ENCODE measurements at regions not wholly inside any gene's neighbourhood (a gene's known extent, or its start where the extent isn't known, plus 50 kb on each side); places are given as distances from the start of the nearest gene placed in this dataset.

DNA sequence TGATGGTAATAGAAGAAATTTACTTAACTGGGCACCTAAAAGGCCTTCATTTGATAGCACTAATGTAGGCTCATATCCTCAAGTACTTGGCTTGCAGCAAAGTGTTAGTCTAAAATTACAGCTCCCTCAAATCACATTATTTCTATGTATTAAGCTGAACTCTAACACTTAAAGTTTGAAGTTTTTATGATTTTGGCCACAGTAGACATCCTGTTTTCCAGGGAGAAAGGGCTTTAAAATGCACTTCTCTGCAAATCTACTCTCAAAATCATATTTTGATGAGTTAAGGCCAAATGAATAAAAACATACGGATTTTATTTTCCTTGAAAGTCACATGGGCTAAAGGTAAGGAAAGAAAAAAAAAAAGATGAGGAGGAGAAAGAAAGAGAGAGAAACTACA is 575.5 kb downstream of the PLPP3 start:
- H3K4me1 Mint-ChIP-seq = no peaks in the 10 kb centered on the region
- peaks cover 4% of the 10 kb centered on the region for H3K9me3 Mint-ChIP-seq (ENCODE audit: low read depth)
- H3K36me3 Mint-ChIP-seq = no peaks in the 10 kb centered on the region
- H3K4me3 Mint-ChIP-seq = no peak overlapping the region
- no peak for ATAC-seq
- no peak overlapping the region for H3K27ac Mint-ChIP-seq
- no peak for DNase-seq
- no peaks in the 10 kb centered on the region for H3K27me3 Mint-ChIP-seq
- CTCF ChIA-PET = interaction anchor here (1.0 kb wide), 1 partner anchor 33 kb away, joined by 3 read pairs; no protein-coding TSS in a partner anchor

DNA sequence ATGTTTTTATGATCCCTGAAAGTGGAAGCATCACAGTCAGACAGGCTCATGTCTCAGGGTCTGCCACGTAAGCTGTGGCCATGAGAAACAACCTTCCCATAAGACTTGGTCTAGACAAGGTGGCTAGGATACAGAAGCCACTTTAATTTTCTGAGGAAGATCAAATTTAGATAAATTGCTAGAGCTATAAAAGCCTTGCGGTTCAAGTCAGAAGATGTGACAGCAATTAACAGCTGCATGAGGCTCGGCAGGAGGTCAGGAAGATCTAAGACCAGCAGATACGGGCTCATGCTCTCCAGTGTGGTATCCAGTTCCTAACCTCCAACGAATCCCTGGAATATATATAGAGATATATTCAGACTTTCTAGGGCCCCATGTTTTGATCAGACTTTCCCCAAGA is 577.1 kb downstream of the PLPP3 start:
- Mint-ChIP-seq H3K36me3 (no peaks in the 10 kb centered on the region), H3K4me1 (no peaks in the 10 kb centered on the region), H3K9me3 (ENCODE audit: low read depth) (peaks cover 4% of the 10 kb centered on the region), H3K27me3 (no peaks in the 10 kb centered on the region), H3K4me3 (no peak overlapping the region), H3K27ac (no peak overlapping the region)
- ATAC-seq (no peak), DNase-seq (no peak)
- CTCF ChIA-PET = no interaction called here

DNA sequence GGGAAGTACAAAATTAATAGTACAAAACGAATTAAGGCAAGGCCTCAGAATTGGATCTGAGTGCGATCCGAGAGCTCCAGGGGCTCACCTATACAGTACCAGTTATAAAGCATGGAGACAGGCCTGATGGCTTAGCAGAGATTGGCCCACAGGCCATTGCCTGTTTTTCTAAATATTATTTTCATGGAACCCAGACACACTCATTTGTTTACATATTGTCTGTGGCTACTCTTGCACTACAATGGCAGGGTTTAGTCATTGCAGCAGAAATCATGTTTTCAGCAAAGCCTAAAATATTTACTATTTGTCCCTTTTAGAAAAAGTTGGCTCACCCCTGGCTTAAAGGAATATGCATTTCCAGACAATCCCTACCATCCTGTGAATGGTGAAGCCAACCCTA is 578.9 kb downstream of the PLPP3 start:
- Mint-ChIP-seq H3K4me3 (no peak overlapping the region), H3K9me3 (ENCODE audit: low read depth) (no peaks in the 10 kb centered on the region), H3K4me1 (no peaks in the 10 kb centered on the region), H3K27ac (no peak overlapping the region), H3K36me3 (no peaks in the 10 kb centered on the region), H3K27me3 (no peaks in the 10 kb centered on the region)
- no peak for ATAC-seq
- no peak for DNase-seq
- CTCF ChIA-PET = no interaction called here

DNA sequence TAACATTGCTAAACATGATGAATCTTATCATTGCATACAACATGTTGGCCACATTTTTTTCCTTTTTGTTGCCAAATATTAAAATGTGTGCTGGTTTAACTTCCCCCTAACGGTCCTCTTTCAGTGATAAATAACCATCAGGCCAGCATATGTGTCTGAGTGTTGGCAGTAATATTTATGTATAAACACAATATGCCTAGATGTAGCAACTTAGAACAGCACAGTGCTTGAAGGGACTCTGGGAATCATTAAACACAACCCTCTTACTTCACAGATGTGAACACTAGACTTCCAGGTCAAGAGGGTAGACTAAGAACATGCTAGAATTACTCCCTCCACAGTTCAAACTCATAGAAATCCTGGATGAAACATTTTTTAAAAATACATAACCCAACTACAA is 581.8 kb downstream of the PLPP3 start:
- no peak for DNase-seq

DNA sequence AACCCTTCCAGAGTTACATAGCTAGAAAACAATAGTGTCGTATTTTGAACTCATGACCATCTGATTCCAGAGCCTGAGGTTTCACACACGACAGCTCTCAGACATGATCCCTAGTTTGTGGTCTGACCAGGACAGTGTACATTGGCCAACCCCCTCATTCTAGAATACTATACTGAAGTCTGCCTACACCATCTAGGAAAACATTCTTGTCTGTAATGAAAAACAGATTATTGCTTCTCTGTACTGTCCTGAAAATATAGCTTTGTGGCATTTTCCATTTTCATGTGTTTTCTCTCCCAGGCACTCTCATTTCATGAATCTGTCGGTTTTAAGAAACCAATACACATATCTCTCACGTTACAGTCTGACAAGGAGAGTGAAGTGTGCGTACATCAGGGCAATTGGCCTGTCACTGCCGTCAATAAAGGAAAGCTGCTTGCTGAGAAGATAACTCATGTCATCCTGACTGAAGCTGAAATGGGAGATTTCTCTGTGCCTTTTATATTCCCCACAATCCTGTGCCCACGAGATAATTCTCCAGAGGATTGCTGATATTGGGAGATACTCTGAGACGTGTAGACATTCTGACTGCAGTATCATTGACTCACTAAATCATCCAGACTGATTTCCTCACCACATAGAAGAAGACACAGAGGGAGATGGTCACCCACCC is 585.6 kb downstream of the PLPP3 start:
- no peak for ATAC-seq

More for the DNA sequence above, 581.8 kb downstream of the PLPP3 start:
- Mint-ChIP-seq H3K27ac (no peak overlapping the region), H3K36me3 (no peaks in the 10 kb centered on the region), H3K27me3 (no peaks in the 10 kb centered on the region), H3K4me3 (no peak overlapping the region), H3K4me1 (no peaks in the 10 kb centered on the region), H3K9me3 (ENCODE audit: low read depth) (peaks cover 4% of the 10 kb centered on the region)
- ATAC-seq = no peak
- CTCF ChIA-PET = no interaction called here

DNA sequence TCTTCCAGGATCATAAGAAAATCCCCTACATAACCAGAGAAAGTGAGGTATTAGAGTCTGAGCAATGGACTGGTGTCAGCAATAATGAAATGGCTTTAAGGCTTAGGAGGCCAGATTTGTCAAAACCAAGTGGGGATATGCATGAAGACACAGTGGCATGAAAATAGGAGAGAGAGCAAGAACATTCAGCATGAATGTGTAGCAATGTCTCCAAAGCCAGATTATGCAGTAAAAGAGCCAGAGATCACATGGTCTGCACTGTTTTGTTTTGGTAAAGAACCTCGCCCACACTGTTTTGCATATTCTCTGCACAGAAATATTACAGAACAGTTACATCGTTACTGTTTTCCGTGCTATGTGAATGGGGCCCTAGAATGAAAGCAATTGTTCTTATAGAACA is 589.4 kb downstream of the PLPP3 start:
- CTCF ChIA-PET = no interaction called here
- H3K4me3 Mint-ChIP-seq = no peak overlapping the region
- peaks cover 2% of the 10 kb centered on the region for H3K9me3 Mint-ChIP-seq (ENCODE audit: low read depth)
- no peaks in the 10 kb centered on the region for H3K4me1 Mint-ChIP-seq
- H3K27me3 Mint-ChIP-seq = no peaks in the 10 kb centered on the region
- no peak overlapping the region for H3K27ac Mint-ChIP-seq
- ATAC-seq = no peak
- DNase-seq = no peak
- no peaks in the 10 kb centered on the region for H3K36me3 Mint-ChIP-seq

More for the DNA sequence above, 585.6 kb downstream of the PLPP3 start:
- CTCF ChIA-PET = no interaction called here
- no peaks in the 10 kb centered on the region for H3K4me1 Mint-ChIP-seq
- peaks cover 4% of the 10 kb centered on the region for H3K9me3 Mint-ChIP-seq (ENCODE audit: low read depth)
- no peak for DNase-seq
- no peaks in the 10 kb centered on the region for H3K36me3 Mint-ChIP-seq
- no peaks in the 10 kb centered on the region for H3K27me3 Mint-ChIP-seq
- H3K4me3 Mint-ChIP-seq = no peak overlapping the region
- no peak overlapping the region for H3K27ac Mint-ChIP-seq

DNA sequence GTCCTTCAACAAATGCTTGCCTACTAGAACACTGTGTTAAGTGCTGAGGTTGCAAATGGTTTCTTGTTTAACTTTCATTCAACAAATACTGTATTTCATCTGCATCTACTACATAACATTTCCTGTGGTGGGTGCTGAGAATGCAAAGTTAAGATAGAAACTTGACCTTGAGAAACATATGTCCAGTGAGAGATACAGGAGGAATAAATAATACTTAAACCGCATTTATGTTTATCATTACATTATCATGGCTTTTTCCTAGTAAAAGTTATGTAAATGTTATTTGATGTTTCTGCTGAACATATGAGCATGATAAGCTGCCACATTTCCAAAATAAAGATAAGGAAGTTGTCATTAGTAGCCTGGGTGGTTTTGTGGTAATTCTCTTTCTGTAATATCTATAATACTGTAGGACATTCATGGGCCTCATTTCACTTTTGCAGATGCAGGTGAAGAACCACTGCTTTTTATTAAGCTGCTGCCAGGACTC is 590.4 kb downstream of the PLPP3 start:
- H3K4me1 Mint-ChIP-seq = no peaks in the 10 kb centered on the region
- no peaks in the 10 kb centered on the region for H3K27me3 Mint-ChIP-seq
- DNase-seq = no peak
- H3K27ac Mint-ChIP-seq = no peak overlapping the region
- CTCF ChIA-PET = no interaction called here
- no peaks in the 10 kb centered on the region for H3K36me3 Mint-ChIP-seq
- peaks cover 2% of the 10 kb centered on the region for H3K9me3 Mint-ChIP-seq (ENCODE audit: low read depth)
- H3K4me3 Mint-ChIP-seq = no peak overlapping the region
- no peak for ATAC-seq

DNA sequence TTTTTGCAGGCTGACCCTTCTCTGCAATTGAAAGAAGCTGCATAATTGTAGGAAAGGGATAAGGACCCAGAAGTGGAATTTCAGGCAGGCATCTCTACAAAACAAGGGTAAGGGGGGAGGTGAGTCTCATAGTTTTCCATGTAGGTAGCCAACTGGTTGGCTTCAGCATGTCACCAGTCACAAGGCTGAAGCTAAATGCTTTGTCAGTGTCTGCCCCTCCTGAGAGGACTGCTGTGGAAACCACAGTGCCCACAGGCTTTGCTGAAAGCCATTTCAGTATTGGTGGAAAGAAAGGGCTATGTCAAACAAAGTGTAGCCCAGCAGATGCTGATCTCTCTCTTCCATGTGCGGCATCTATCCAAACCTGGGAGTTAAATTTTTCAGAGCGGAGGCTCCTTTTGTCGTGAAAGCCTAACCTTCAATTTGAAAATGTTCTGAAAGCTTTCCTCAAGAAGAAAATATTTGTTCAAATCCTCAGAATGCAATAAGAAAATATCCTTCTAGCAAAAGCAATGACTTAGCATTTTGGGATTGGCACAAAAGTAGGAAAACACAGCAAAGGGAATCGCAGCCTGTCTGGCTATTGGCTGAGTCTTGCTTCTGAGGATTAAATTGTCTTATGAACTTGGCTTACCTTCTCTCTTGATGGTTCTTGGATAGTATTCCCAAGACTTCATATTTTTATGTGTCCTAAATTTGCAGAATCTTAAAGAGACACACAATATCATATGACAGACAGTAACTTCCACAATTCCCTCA is 591.7 kb downstream of the PLPP3 start:
- Mint-ChIP-seq H3K27ac (no peak overlapping the region), H3K9me3 (ENCODE audit: low read depth) (no peaks in the 10 kb centered on the region), H3K4me1 (no peaks in the 10 kb centered on the region), H3K27me3 (no peaks in the 10 kb centered on the region), H3K36me3 (no peaks in the 10 kb centered on the region), H3K4me3 (no peak overlapping the region)
- CTCF ChIA-PET = no interaction called here
- ATAC-seq (no peak), DNase-seq (no peak)

DNA sequence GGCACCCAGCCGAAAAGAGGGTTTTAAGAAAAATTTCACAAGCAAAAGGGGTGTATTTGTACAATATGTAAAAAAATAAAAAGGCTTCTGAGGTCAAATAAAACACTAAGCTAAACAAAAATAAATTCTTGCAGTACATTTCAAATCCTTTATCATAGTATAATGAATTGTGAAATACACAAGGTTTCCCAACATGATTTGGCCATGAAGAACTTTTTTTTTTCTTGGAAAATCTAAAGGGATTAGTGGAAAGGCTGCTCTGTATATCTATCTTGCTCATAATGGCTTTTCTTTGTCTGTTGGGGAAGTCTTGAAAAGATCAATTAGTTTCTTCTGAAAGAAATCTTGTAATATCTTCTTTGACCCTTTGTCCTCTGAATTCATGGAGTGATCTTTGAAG is 593.4 kb downstream of the PLPP3 start:
- CTCF ChIA-PET = no interaction called here
- Mint-ChIP-seq H3K4me3 (no peak overlapping the region), H3K27ac (no peak overlapping the region), H3K36me3 (no peaks in the 10 kb centered on the region), H3K27me3 (no peaks in the 10 kb centered on the region), H3K4me1 (no peaks in the 10 kb centered on the region), H3K9me3 (ENCODE audit: low read depth) (peaks cover 3% of the 10 kb centered on the region)
- no peak for ATAC-seq
- no peak for DNase-seq

DNA sequence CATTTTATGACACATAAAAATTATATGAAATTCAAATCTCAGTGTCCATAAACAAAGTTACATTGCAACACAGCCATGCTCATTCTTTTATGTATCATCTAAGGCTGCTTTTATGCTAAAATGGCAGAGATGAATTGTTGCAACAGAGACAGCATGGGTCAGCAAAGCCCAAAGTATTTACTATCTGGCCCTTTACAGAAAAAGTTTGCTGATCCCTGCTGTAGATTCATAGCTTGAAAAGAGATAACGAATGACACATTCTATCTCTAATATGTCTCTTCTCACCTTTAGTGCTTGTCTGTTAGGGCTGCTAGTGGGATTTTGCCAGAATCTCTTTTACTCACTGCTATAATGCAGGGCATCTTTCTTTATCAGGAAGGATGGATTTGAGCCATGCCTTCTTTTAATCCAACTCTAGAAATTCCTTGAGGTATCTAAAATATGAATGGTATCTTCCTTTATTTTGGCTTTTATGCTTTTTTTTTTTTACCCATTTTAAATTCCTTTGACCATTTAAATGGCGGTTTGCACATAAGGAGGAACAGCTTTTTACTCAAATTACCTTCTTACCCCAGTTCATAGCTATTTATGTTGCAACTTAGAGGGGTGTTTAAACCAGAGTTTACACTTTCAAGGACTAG is 598.2 kb downstream of the PLPP3 start:
- ATAC-seq (no peak), DNase-seq (no peak)
- H3K4me1 Mint-ChIP-seq = no peaks in the 10 kb centered on the region
- H3K4me3 Mint-ChIP-seq = no peak overlapping the region
- H3K27me3 Mint-ChIP-seq = no peaks in the 10 kb centered on the region
- peaks cover 3% of the 10 kb centered on the region for H3K9me3 Mint-ChIP-seq (ENCODE audit: low read depth)
- H3K36me3 Mint-ChIP-seq = no peaks in the 10 kb centered on the region
- CTCF ChIA-PET = no interaction called here
- H3K27ac Mint-ChIP-seq = no peak overlapping the region

DNA sequence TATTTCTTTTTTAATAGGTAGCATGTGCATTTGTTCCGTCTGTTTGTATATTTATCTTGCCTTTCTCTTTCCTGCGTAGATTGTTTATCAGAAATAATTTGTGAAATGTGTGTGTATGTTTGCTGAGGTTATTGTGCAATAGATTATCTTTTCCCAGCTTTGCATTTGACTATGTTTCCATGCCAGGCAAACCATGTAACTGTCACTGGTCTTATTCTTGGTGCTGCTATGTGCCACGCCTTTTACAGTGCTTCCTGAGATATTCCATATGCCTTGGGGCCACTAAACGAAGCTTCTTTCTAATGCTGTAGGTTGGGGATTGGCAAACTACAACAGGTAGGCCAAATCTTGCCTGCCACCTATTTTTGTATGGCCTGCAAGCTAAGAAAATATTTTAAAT is 598.8 kb downstream of the PLPP3 start:
- DNase-seq = no peak
- CTCF ChIA-PET = no interaction called here
- Mint-ChIP-seq H3K27me3 (no peaks in the 10 kb centered on the region), H3K9me3 (ENCODE audit: low read depth) (peaks cover 3% of the 10 kb centered on the region), H3K36me3 (no peaks in the 10 kb centered on the region), H3K4me1 (no peaks in the 10 kb centered on the region), H3K27ac (no peak overlapping the region), H3K4me3 (no peak overlapping the region)
- no peak for ATAC-seq

DNA sequence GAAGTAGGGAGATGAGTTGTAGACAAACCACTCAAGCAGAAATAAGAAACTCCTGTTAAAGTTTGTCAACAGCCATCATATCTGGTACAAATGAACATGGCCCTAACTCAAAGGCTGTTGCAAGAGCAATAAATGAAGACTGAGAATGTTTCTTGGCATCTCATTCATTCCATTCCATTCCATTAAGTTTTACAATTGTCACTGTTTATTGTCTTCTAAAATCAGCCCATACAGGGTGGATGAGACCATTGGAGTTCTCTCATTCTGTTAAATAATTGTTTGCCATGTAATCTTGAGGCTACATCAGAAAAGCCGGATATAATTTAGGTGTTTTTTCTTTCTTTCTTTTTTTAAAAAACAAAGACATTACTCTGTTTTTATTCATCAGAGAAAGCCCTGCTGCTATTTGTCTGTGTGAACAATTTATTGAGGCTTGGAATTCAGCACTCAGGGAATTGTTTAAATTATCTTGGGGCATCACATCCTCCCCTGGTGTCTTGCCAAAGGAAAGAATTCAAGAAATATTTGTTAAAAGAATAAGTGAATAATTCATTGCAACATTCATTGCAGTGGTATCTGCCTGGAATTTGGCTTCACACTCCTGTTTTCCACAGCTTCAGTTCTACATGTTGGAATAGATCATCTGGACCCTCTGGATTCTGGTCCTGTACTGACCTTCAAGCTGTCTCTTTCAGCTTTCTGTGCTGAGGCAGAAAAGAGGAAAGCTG is 604.5 kb downstream of the PLPP3 start:
- Mint-ChIP-seq H3K27ac (no peak overlapping the region), H3K27me3 (no peaks in the 10 kb centered on the region), H3K4me3 (no peak overlapping the region), H3K36me3 (no peaks in the 10 kb centered on the region), H3K4me1 (no peaks in the 10 kb centered on the region), H3K9me3 (ENCODE audit: low read depth) (peaks cover 2% of the 10 kb centered on the region)
- no peak for ATAC-seq
- DNase-seq = no peak
- CTCF ChIA-PET = no interaction called here

DNA sequence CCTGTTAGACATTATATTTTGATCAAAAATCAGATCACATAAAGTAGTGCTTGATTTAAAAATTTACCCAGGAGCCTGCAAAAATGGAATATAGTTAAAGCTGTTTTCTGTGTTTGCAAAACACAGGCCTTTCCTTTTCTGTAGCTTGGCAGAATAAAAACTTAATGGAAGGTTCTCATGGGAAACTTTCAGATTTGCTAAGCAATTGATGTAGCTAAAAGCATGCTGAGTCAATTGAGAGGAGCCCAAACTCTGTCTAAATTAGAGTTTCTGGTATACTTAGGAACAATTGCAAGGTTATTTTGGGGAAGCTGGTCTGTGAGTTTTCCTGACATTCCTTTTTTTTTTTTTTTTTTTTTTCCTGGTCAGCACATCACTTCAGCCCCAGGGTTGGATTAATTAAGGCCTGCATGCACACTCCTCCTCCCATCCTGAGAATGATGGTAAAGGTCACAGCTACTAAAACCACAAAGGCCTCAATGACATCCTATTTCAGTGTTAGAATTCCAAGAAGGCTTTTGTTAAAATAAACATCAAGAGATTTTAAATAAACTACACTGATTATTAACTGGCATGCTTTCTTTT is 608.7 kb downstream of the PLPP3 start:
- no peaks in the 10 kb centered on the region for H3K4me1 Mint-ChIP-seq
- H3K9me3 Mint-ChIP-seq (ENCODE audit: low read depth) = peaks cover 2% of the 10 kb centered on the region
- no peaks in the 10 kb centered on the region for H3K27me3 Mint-ChIP-seq
- no peak overlapping the region for H3K4me3 Mint-ChIP-seq
- no peak for ATAC-seq
- CTCF ChIA-PET = interaction anchor here (1.1 kb wide), 1 partner anchor 33 kb away, joined by 3 read pairs; no protein-coding TSS in a partner anchor
- H3K27ac Mint-ChIP-seq = no peak overlapping the region
- no peaks in the 10 kb centered on the region for H3K36me3 Mint-ChIP-seq
- DNase-seq = no peak

Measured in activated CD8-positive, alpha-beta memory T cell treated with anti-CD3 and anti-CD28 coated beads, Interleukin-2, amount 10 ng/mL, durations not matched to agents 7 days and 5 days (primary cell).